ENCODE measurements at regions not wholly inside any gene's neighbourhood (a gene's known extent, or its start where the extent isn't known, plus 50 kb on each side); places are given as distances from the start of the nearest gene placed in this dataset.
"Not testable (repeated sequence)": the region's sequence is repeated elsewhere in the genome, so short reads cannot be mapped to it uniquely, and the experiment has no call there.

DNA sequence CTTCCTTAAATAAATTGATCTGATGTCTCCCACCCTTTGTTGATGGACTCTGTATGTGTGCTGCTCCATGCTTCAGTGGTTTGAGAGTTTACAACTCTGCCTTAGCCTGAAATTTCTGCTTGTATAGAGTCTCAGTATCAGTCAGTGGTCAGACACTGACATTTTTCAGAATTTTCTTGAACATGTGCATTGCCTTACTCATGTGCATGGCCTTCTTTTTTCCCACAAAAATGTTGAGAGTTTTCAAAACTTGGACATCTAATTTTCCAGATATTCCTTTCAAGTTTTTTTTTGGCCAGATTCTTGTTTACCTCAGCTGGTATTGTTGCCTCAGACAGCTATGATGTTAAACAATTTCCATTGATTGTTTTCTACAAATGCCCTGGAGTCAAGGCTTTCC is 427.1 kb upstream of the CHD1 start:
- no peak for DNase-seq (ENCODE audit: low read depth in 2 of 3, low spot score in 2 of 3)

GRCh38 chr5:99349787-99350186 is 421.0 kb upstream of the CHD1 start:
- no peak for DNase-seq (ENCODE audit: low read depth in 2 of 3, low spot score in 2 of 3)

GRCh38 chr5:99348597-99348996 is 419.8 kb upstream of the CHD1 start:
- DNase-seq (ENCODE audit: low read depth in 2 of 3, low spot score in 2 of 3), result no peak

- DNase-seq (ENCODE audit: low read depth in 2 of 3, low spot score in 2 of 3), result not testable (repeated sequence)
Observed at GRCh38 chr5:99339758-99340157, 411.0 kb upstream of the CHD1 start.

DNA sequence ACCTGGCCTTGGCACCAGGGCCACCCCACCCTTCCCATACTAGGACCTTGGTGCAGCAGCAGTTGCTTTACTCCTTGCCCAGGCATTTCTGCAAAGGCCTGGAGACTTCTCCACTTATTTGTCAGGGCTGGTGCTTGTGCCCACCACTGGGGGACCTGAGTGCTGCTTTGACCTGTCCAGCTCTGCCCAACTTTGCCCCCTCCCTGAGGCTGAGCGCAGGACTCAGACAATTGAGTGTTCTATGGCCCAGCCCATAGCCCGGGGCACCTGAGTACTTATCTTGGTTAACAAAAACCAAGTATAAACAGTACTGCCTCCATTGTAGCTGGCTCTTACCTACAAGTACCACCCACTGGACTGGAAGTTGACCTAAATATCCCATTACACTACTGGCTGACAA is 406.1 kb upstream of the CHD1 start:
- DNase-seq (ENCODE audit: low read depth in 2 of 3, low spot score in 2 of 3), result no peak

GRCh38 chr5:99331061-99331460 is 402.3 kb upstream of the CHD1 start:
- no peak for DNase-seq (ENCODE audit: low read depth in 2 of 3, low spot score in 2 of 3)

GRCh38 chr5:99320436-99320835 is 391.6 kb upstream of the CHD1 start:
- DNase-seq (ENCODE audit: low read depth in 2 of 3, low spot score in 2 of 3), result no peak

DNA sequence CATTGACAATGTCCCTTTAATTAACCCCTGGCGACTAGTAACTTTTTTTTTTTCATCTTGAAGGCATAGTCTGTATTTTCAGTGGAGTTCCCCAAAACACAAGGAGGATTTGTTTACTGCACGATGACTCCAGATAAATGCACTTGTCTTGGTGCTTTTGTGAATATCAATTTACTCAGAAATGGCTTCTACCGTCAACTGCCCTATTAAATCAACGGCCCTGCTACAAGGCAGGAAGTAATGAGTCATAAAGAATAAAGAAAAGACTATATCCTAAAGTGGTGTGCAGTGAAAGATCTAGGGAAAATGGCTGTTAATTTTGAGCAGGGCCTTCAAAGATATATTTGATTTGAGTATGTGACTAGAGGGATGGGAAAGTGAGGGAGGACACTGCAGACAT is 388.3 kb upstream of the CHD1 start:
- no peak for DNase-seq (ENCODE audit: low read depth in 2 of 3, low spot score in 2 of 3)

DNA sequence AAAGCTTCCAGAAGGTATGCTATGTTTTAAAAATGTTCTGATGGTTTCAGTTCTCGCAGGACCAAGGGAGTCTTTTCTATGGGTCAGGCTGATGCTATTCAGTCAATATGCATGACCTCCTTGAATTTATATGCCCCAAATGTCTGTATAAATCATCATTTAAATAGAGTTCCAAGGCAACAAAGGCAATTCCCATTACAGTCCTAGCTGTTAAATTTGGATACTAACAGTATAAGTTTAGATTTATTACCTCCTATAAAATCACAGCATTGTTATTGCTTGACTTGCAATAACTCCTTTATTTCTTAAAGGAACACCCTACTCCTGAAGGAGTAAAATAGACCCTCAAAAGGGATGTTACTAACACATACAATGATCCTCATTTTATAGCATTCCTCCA is 387.7 kb upstream of the CHD1 start:
- no peak for DNase-seq (ENCODE audit: low read depth in 2 of 3, low spot score in 2 of 3)

DNA sequence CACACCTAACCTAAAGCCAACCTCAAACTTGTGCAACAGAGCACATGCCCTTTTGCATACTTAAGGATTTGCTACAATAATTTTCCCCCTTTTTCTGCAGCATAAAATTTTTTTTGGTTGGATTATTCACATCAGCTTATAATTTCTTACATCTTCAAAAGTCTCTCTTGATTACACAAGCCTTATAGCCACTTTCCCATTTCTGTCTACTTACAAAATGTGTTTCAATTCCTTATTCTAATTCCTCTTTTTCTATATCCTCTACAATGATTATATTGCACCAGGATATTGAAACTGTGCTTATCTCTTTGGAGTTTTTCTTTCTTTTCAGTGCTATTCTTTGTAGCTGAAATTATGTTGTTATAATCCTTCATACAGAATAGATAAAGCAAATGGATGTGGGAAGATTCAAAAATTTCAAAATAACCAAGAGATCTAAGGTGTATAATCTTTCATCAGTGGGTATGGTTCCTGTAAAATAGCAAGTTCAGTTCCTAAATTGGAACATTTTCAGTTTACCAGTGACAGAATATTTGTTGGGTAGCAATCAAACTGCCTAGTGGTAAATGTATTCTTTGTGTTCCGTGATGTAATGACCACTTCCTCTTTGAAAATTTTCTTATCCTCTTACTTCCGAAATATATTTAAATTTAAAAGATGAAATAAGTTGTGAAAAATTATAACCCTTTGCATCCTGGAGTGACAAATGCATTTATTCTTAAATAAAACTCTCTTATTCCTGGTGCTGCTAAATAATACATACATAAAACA is 386.8 kb upstream of the CHD1 start:
- no peak for DNase-seq (ENCODE audit: low read depth in 2 of 3, low spot score in 2 of 3)

DNA sequence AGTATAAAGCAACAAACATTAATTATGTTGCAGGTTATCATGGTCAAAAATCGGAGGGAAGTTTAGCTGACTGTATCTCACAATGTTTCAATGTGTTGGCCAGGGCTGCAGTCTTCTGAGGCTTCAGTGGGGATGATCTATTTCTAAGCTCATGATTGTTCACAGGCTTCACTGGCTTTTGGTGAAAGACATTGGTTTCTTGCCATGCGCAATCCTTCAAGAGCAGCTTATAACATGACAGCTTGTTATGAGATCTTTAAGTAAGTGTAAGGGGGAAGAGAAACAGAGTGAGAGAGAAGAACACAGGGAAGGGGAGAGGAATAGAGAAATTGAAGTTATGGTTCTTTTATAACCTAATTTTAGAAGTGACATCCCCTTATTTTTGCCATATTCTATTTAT is 385.9 kb upstream of the CHD1 start:
- DNase-seq (ENCODE audit: low read depth in 2 of 3, low spot score in 2 of 3), result no peak

GRCh38 chr5:99308131-99308530 is 379.3 kb upstream of the CHD1 start:
- DNase-seq (ENCODE audit: low read depth in 2 of 3, low spot score in 2 of 3), result no peak

- DNase-seq (ENCODE audit: low read depth in 2 of 3, low spot score in 2 of 3), result no peak
Observed at GRCh38 chr5:99305045-99305580, 376.3 kb upstream of the CHD1 start.

GRCh38 chr5:99285606-99286005 is 356.8 kb upstream of the CHD1 start:
- no peak for DNase-seq (ENCODE audit: low read depth in 2 of 3, low spot score in 2 of 3)

GRCh38 chr5:99275128-99275527 is 346.3 kb upstream of the CHD1 start:
- DNase-seq (ENCODE audit: low read depth in 2 of 3, low spot score in 2 of 3), result no peak

DNA sequence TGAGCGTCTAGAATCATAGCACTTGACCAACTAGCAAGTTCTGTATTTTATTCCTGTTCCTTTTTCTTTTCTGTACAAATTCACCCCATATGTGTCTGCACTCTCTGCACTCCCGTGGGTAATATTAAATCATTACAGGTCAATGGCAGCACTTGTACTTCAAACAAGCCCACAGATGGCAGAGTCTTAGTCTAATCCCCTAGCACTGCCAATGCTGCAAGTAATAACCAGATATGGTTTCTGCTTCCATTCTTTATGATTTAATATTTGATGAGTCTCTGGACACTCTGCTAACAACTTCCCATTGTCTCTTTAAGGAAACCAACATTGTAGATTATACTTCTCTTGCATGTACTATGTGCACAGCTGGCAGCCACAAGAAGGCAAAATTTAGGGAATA is 343.8 kb upstream of the CHD1 start:
- DNase-seq (ENCODE audit: low read depth in 2 of 3, low spot score in 2 of 3), result no peak

- DNase-seq (ENCODE audit: low read depth in 2 of 3, low spot score in 2 of 3), result no peak
Observed at GRCh38 chr5:99258819-99259218, 330.0 kb upstream of the CHD1 start.

GRCh38 chr5:99248066-99248465 is 319.3 kb upstream of the CHD1 start:
- no peak for DNase-seq (ENCODE audit: low read depth in 2 of 3, low spot score in 2 of 3)

DNA sequence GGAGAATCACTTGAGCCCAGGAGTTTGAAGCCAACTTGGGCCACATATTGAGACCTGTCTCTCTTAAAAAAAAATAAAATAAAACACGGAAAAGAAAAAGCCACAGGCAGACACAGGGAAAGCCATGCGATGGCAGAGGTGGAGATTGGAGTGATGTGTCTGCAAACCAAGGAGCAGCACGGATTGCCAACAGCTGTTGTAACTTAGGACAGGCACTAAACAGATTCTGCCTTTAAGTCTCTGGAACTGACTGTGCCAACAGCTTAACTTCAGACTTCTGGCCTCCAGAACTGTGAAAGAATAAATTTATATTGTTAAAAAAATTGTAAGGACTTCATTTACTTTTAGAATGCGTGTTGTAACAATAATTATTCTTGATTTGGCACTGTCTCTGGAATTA is 318.5 kb upstream of the CHD1 start:
- DNase-seq (ENCODE audit: low read depth in 2 of 3, low spot score in 2 of 3), result no peak

DNA sequence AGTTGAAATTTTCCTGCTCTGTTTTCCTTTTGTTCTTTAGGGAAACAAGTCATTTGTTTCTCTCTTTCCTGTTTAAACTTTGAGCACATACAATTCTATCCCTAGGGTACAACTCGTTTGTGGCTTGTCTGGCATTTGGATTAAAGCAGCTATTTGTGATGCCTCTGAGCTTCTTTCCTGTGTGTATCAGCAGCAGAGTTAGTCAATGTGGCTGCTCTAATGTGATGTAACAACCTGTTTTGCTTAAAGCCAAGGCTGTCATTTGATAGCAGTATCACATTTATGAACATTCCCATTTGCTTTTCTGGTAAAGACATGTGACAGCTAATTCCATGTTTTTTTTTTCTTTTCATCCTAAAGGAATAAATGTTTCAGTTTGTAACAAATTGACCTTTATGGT is 314.3 kb upstream of the CHD1 start:
- no peak for DNase-seq (ENCODE audit: low read depth in 2 of 3, low spot score in 2 of 3)

GRCh38 chr5:99239826-99240360 is 311.1 kb upstream of the CHD1 start:
- no peak for DNase-seq (ENCODE audit: low read depth in 2 of 3, low spot score in 2 of 3)

- no peak for DNase-seq (ENCODE audit: low read depth in 2 of 3, low spot score in 2 of 3)
Observed at GRCh38 chr5:99191206-99191745, 262.5 kb upstream of the CHD1 start.

DNA sequence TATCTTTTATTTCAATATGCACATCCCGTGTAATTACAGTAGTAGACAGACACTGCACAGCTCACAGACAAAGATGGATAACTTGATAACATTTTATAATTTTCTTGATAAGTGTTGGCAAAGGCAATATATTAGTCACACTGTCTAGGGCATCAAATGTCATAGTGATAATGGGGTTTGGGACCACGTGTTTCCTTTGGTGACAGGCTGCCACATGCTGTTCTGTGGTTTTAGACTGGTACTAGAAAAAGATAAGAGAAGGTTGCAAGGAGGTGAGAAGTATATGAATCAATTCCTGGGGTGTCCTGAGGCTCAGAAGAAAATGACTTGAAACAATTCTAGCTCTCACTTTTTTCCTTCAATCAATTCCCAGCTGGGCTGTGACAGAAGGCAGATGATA is 258.8 kb upstream of the CHD1 start:
- DNase-seq (ENCODE audit: low read depth in 2 of 3, low spot score in 2 of 3), result no peak

Data from activated CD8-positive, alpha-beta memory T cell treated with anti-CD3 and anti-CD28 coated beads for 48 hours (primary cell).